LNCaP clone FGC (cell line): ENCODE measurements at regions not wholly inside any gene's neighbourhood (a gene's known extent, or its start where the extent isn't known, plus 50 kb on each side); places are given as distances from the start of the nearest gene placed in this dataset.
"Not testable (repeated sequence)": the region's sequence is repeated elsewhere in the genome, so short reads cannot be mapped to it uniquely, and the experiment has no call there.

ENCODE experiments used
- DNase-seq: peaks from one replicate; pipeline ENCODE4 v3.0.0-alpha.2; 2011; ENCODE audit warnings: low read depth
- H3K4me3 ChIP-seq: 2 replicates; pipeline ENCODE4 v1.5.1; 2011; ENCODE audit warnings: mild to moderate bottlenecking, low read depth, low read length, control low read depth
- TF ChIP-seq, protein P1 (sequence below): IDR thresholded peaks from 2 replicates; pipeline ENCODE4 v1.5.1; 2012; ENCODE audit warnings: mild to moderate bottlenecking; ENCODE audit not compliant: control insufficient read depth, insufficient read depth; ENCODE audit errors: extremely low read depth

DNA sequence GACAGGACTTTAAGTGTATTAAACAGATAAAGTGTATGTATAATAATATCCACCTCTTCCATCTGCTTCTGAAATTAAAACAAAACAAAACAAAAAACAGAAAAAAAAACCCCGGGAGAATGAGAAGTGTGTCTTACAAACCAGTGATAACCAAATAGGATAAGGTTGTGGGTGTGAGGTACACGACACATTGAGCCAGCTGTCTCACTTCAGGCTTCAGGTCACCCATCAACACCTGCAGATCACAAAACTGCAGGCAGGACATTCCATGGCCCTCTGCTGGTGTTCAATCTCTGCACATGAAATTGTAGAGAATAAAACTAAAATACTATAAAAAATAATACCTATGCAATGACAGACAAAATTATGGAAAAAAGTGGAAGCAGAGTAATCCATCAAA, 339.9 kb downstream of the SFMBT2 start:
- no peak for DNase-seq
- TF ChIP-seq, protein P1, sequence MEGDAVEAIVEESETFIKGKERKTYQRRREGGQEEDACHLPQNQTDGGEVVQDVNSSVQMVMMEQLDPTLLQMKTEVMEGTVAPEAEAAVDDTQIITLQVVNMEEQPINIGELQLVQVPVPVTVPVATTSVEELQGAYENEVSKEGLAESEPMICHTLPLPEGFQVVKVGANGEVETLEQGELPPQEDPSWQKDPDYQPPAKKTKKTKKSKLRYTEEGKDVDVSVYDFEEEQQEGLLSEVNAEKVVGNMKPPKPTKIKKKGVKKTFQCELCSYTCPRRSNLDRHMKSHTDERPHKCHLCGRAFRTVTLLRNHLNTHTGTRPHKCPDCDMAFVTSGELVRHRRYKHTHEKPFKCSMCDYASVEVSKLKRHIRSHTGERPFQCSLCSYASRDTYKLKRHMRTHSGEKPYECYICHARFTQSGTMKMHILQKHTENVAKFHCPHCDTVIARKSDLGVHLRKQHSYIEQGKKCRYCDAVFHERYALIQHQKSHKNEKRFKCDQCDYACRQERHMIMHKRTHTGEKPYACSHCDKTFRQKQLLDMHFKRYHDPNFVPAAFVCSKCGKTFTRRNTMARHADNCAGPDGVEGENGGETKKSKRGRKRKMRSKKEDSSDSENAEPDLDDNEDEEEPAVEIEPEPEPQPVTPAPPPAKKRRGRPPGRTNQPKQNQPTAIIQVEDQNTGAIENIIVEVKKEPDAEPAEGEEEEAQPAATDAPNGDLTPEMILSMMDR: no peak

DNA sequence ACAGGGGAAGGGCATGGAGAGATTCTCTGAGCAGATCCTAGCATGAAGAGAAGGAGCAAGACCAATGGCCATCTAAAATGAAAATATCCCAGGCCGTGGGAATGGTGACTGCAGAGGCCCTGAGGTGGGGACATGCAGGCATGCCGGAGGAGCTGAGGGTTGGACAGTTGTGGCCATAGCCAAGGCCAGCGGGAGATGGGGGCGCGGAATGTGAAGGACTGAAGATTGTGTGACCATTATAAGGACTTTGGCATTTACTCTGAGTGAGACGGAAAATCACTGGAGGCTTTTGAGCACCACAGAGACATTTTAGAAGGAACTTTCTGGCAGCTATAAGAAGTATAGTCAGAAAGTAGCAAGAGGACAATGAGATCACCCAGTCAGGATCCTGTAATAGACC, 341.1 kb downstream of the SFMBT2 start:
- TF ChIP-seq, protein P1: no peak
- H3K4me3 ChIP-seq: no peak overlapping the region

More for the DNA sequence above, 339.9 kb downstream of the SFMBT2 start:
- H3K4me3 ChIP-seq: no peak overlapping the region

DNA sequence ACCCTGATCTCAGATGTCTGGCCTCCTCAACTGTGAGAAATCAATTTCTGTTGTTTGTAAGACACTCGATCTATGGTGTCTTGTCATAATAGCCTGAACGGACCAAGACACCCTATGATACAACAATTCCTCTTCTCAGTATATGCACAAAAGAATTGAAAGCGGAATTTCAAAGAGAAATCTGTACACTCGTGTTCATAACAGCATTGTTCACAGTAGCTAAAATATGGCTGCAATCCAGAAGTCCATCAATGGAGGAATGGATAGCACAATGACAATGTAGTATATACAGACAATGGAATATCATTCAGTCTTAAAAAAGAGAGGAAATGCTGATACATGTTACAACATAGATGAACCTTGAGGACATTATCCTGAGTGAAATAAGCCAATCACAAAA, 354.6 kb downstream of the SFMBT2 start:
- DNase-seq: no peak
- no peak overlapping the region for H3K4me3 ChIP-seq
- TF ChIP-seq, protein P1: no peak

More for the DNA sequence above, 341.1 kb downstream of the SFMBT2 start:
- DNase-seq: no peak

DNA sequence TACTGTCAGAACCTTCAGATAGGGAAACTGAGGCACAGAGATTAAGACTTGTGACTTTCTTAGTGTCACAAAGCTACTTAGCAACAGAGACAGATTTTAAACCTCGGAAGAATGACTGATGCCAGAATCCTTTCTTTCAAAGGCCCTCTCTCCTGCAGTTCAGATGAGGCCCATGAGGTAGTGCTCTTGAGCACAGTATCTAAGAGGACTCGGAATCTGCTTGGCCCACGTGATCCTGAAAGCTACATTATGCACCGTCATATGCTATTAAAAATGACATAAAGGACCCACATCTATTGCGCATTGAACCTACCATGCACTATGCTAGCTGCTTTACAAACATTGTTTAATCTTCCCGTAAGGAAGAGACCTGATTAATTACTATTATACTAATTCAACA, 355.9 kb downstream of the SFMBT2 start:
- H3K4me3 ChIP-seq: no peak overlapping the region
- TF ChIP-seq, protein P1: peak; percentile 48
- peak; percentile 4 for DNase-seq

DNA sequence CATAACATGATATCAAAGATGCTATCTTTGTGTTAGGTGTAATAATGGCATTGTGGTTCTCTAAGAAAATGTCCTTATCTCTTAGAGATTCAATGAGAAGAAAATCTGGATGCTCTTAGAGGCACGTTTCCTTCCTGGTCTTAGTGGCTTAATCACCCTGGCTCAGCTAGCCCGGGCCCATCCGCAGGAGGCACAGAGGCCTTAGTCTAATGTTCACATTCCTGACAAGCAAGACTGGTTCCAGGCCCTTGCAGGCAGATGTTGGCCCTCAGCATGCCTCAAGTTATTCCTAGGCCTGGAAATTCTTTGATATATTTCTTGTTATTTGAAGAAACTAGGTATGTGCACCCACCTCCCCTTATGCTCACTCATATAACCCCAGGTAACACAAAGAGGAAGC, 357.6 kb downstream of the SFMBT2 start:
- DNase-seq: no peak
- TF ChIP-seq, protein P1: no peak
- H3K4me3 ChIP-seq: no peak overlapping the region

DNA sequence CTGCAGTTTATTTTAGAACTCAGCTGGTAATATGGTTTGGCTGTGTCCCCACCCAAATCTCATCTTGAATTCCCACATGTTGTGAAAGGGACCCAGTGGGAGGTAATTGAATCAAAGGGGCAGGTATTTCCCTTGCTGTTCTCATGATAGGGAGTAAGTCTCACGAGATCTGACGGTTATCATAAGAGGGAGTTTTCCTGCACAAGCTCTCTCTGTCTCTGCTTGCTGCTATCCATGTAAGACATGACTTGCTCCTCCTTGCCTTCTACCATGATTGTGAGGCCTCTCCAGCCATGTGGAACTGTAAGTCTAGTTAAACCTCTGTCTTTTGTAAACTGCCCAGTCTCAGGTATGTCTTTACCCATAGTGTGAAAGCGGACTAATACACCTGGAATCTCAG, 360.8 kb downstream of the SFMBT2 start:
- DNase-seq: not testable (repeated sequence)

DNA sequence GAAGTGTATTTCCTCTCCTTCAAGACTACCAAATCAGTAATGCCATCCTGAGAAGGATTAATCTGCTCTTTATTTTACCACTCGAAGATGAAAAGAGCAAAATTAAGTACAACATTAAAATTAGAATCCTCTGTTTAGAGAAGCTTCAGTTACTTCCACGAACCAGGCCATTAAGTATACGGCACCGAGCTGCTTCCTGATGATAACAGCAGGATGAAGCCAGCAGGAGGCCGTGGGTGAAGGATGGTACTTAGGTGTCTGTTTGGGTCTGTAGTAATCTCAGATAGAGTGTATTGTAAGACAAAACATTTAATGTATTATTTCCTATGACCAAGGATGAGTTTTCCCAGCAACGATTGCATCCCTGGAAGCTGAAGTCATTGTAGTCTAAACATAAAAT, 362.8 kb downstream of the SFMBT2 start:
- DNase-seq: no peak
- TF ChIP-seq, protein P1: no peak
- H3K4me3 ChIP-seq: no peak overlapping the region

More for the DNA sequence above, 360.8 kb downstream of the SFMBT2 start:
- H3K4me3 ChIP-seq: not testable (repeated sequence)

DNA sequence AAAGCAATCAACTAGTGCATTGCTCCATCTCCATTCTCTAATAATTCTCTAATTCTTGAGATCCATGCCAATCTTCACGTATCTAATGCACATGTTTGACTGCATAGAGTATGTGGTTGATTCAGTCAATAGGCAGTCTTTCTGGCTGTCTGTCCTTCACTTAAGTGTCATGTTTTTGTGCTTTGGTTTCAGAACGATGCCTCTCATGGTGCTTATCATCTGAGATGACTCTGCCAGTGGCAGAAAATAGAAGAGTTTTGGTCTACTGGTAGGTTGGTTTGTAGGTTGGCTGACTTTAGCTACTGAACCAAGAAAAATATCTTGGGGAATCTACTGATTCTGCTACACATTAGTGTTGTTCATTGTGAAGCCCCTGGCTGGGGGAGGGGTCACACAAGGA, 364.2 kb downstream of the SFMBT2 start:
- TF ChIP-seq, protein P1: no peak
- H3K4me3 ChIP-seq: no peak overlapping the region
- DNase-seq: no peak
